ENCODE measurements at regions not wholly inside any gene's neighbourhood (a gene's known extent, or its start where the extent isn't known, plus 50 kb on each side); places are given as distances from the start of the nearest gene placed in this dataset.

DNA sequence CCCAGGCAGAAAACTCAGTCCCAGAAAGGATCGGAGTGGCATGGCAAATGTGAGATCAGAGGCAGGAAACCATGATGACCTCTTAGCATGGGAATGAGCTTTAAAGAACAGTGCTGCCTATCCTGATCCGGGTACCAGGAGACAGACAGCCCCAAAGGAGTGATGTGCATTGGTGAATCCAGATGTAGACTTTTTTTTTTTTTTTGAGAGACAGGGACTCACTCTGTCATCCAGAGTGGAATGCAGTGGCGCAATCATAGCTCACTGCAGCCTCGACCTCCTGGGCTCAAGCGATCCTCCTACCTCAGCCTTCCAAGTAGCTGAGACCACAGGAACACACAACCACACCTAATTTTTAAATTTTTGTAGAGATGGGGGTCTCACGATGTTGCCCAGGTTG is 122.7 kb downstream of the VAPA start:
- TF ChIP-seq EZH2phosphoT487 (IDR thresholded peaks at IDR 0.05; ENCODE audit: low read length) (no peak), CTCF (IDR thresholded peaks at IDR 0.05; ENCODE audit: low read length) (no peak)

Measured in MM.1S (cell line).